IMR-90 (cell line): ENCODE measurements at regions not wholly inside any gene's neighbourhood (a gene's known extent, or its start where the extent isn't known, plus 50 kb on each side); places are given as distances from the start of the nearest gene placed in this dataset.

Experiments used
- ATAC-seq: fragments of 200-7000 bp; cut with Tn5 transposase; 2 replicates; pipeline ENCODE4 v1.9.1; 2020; ENCODE audit warnings: low read depth, mild to moderate bottlenecking, moderate library complexity
- BruUV-seq: library from RNA; stranded (reverse); fragments of 400-500 nt; replicated peaks from 2 replicates; lab custom pipeline; 2021; lab: Mats Ljungman, UMichigan
- CTCF ChIA-PET: fragments of 300-600 bp; formaldehyde crosslinking; extraction: SDS; loops from one replicate; lab custom pipeline; 2021; ENCODE audit warnings: antibody characterized with exemption; lab: Yijun Ruan, JAX
- POLR2A ChIA-PET: fragments of 300-600 bp; sonication (Branson Sonifier 250); formaldehyde crosslinking; loops from one replicate; lab custom pipeline; 2022; ENCODE audit warnings: antibody characterized with exemption; ENCODE audit not compliant: unreplicated experiment; lab: Charles Lee
- DNase-seq: peaks from one replicate; pipeline ENCODE4 v3.0.0; 2013
- H2AFZ ChIP-seq: replicated peaks from 2 replicates; pipeline ENCODE3; 2013; ENCODE audit warnings: low read length, mild to moderate bottlenecking; ENCODE audit not compliant: poor library complexity
- H2AK5ac ChIP-seq: 2 replicates; pipeline ENCODE4 v1.6.1; 2013; ENCODE audit warnings: low read depth, low read length, inconsistent platforms
- H2AK9ac ChIP-seq: replicated peaks from 2 replicates; pipeline ENCODE3; 2013; ENCODE audit warnings: mild to moderate bottlenecking, low read depth, low read length, moderate library complexity; ENCODE audit not compliant: poor library complexity
- H2BK120ac ChIP-seq: 2 replicates; pipeline ENCODE4 v1.6.1; 2013; ENCODE audit warnings: low read depth, low read length, inconsistent platforms
- H2BK15ac ChIP-seq: 3 replicates; pipeline ENCODE4 v1.6.1; 2013; ENCODE audit warnings: low read depth, low read length, inconsistent platforms
- H2BK20ac ChIP-seq: 2 replicates; pipeline ENCODE4 v1.6.1; 2013; ENCODE audit warnings: low read depth, mild to moderate bottlenecking, inconsistent platforms, low read length, moderate library complexity
- H2BK5ac ChIP-seq: 2 replicates; pipeline ENCODE4 v1.6.1; 2013; ENCODE audit warnings: mild to moderate bottlenecking, low read depth, low read length, inconsistent platforms; ENCODE audit not compliant: poor library complexity, severe bottlenecking
- H3K14ac ChIP-seq: replicated peaks from 2 replicates; pipeline ENCODE4 v1.6.1; 2013; ENCODE audit warnings: low read depth, low read length, inconsistent platforms
- H3K18ac ChIP-seq: 2 replicates; pipeline ENCODE4 v1.6.1; 2013; ENCODE audit warnings: low read depth, low read length, control low read depth
- H3K23ac ChIP-seq: 2 replicates; pipeline ENCODE4 v1.6.1; 2013; ENCODE audit warnings: low read depth, low read length, inconsistent platforms
- H3K27ac ChIP-seq: 2 replicates; pipeline ENCODE4 v1.5.1; 2013; ENCODE audit warnings: mild to moderate bottlenecking, control low read depth, low read length; ENCODE audit not compliant: insufficient read depth
- H3K27me3 ChIP-seq: 2 replicates; pipeline ENCODE4 v1.6.1; 2013; ENCODE audit warnings: low read length; ENCODE audit not compliant: control insufficient read depth, insufficient read depth
- H3K36me3 ChIP-seq: 2 replicates; pipeline ENCODE4 v1.6.1; 2013; ENCODE audit warnings: low read length, mixed read lengths; ENCODE audit not compliant: control insufficient read depth, insufficient read depth
- H3K4ac ChIP-seq: 2 replicates; pipeline ENCODE4 v1.6.1; 2013; ENCODE audit warnings: low read depth, low read length, inconsistent platforms
- H3K4me1 ChIP-seq: 2 replicates; pipeline ENCODE4 v1.6.1; 2013; ENCODE audit warnings: low read length, mixed read lengths; ENCODE audit not compliant: control insufficient read depth, insufficient read depth
- H3K4me2 ChIP-seq: 2 replicates; pipeline ENCODE4 v1.6.1; 2013; ENCODE audit warnings: low read depth, mild to moderate bottlenecking, control low read depth, low read length, moderate library complexity
- H3K4me3 ChIP-seq: 2 replicates; pipeline ENCODE4 v1.5.1; 2013; ENCODE audit warnings: low read depth, mild to moderate bottlenecking, control low read depth, low read length, moderate library complexity; ENCODE audit not compliant: insufficient read depth
- H3K56ac ChIP-seq: 2 replicates; pipeline ENCODE4 v1.6.1; 2013; ENCODE audit warnings: low read length, inconsistent platforms; ENCODE audit not compliant: insufficient read depth; ENCODE audit errors: extremely low read depth
- H3K79me1 ChIP-seq, 2 experiments: 2 replicates each; pipeline ENCODE4 v1.6.1; 2013; ENCODE audit warnings: low read length in 2 of 2, inconsistent platforms in 1 of 2, low read depth in 1 of 2
- H3K9ac ChIP-seq: 2 replicates; pipeline ENCODE4 v1.6.1; 2013; ENCODE audit warnings: low read depth, low read length, control low read depth
- H3K9me1 ChIP-seq: 2 replicates; pipeline ENCODE4 v1.6.1; 2013; ENCODE audit warnings: low read length, inconsistent platforms; ENCODE audit not compliant: insufficient read depth
- H3K9me3 ChIP-seq: 2 replicates; pipeline ENCODE4 v1.6.1; 2013; ENCODE audit warnings: low read length; ENCODE audit not compliant: control insufficient read depth, insufficient read depth
- H4K20me1 ChIP-seq: 2 replicates; pipeline ENCODE4 v1.6.1; 2013; ENCODE audit warnings: low read length, inconsistent platforms; ENCODE audit not compliant: insufficient read depth
- H4K5ac ChIP-seq: 2 replicates; pipeline ENCODE4 v1.6.1; 2013; ENCODE audit warnings: mild to moderate bottlenecking, low read depth, low read length, control low read depth
- H4K8ac ChIP-seq, 2 experiments: 2 replicates each; pipeline ENCODE4 v1.6.1; 2013; ENCODE audit warnings: low read depth in 2 of 2, low read length in 2 of 2, control low read depth in 1 of 2, inconsistent platforms in 1 of 2
- H4K91ac ChIP-seq: 2 replicates; pipeline ENCODE4 v1.6.1; 2013; ENCODE audit warnings: low read depth, low read length, inconsistent platforms; ENCODE audit not compliant: insufficient read depth
- CHD1 ChIP-seq: IDR thresholded peaks from 2 replicates; pipeline ENCODE4 v1.6.1; 2012; ENCODE audit warnings: low read depth, low read length, improper control_type of control experiment
- FOS ChIP-seq: fragments of 150-350 bp; IDR thresholded peaks from 2 replicates; pipeline ENCODE4 v1.6.1; 2016; ENCODE audit warnings: low read depth, low read length
- MAZ ChIP-seq: IDR thresholded peaks from 2 replicates; pipeline ENCODE4 v1.6.1; 2012; ENCODE audit warnings: low read depth, mild to moderate bottlenecking, low read length, improper control_type of control experiment, moderate library complexity, borderline replicate concordance
- MXI1 ChIP-seq: IDR thresholded peaks from 2 replicates; pipeline ENCODE4 v1.6.1; 2012; ENCODE audit warnings: low read depth, mild to moderate bottlenecking, low read length, moderate library complexity, borderline replicate concordance
- NFE2L2 ChIP-seq: fragments of 150-350 bp; IDR thresholded peaks from 2 replicates; pipeline ENCODE4 v1.6.1; 2016; ENCODE audit warnings: low read depth, mild to moderate bottlenecking, low read length
- POLR2A ChIP-seq: IDR thresholded peaks from 2 replicates; pipeline ENCODE4 v1.6.1; 2012; ENCODE audit warnings: mild to moderate bottlenecking, low read depth, low read length
- RCOR1 ChIP-seq: IDR thresholded peaks from 2 replicates; pipeline ENCODE4 v1.6.1; 2012; ENCODE audit warnings: mild to moderate bottlenecking, low read length, improper control_type of control experiment; ENCODE audit not compliant: insufficient replicate concordance
- SMC3 ChIP-seq: fragments of 150-350 bp; IDR thresholded peaks from 2 replicates; pipeline ENCODE4 v1.6.1; 2016; ENCODE audit warnings: low read depth, mild to moderate bottlenecking, antibody characterized with exemption, low read length, moderate library complexity
- dilution Hi-C: fragments of 300-500 bp; cut with HindIII; formaldehyde crosslinking; loops from one replicate; pipeline ENCODE4 v1.14.3; 2018; ENCODE audit warnings: low sequenced_read_pairs; ENCODE audit not compliant: unreplicated experiment
- in situ Hi-C: fragments of 300-500 bp; cut with MboI; formaldehyde crosslinking; loops from 3 replicates; pipeline ENCODE4 v1.14.3; 2019; ENCODE audit warnings: low sequenced_read_pairs, inconsistent platforms, mixed read lengths
- intact Hi-C: fragments of 100-400 bp; cut with micrococcal nuclease; formaldehyde crosslinking; loops from 2 replicates; pipeline ENCODE4 v1.10.0; 2022
- TF ChIP-seq, protein P1 (sequence below): fragments of 150-350 bp; IDR thresholded peaks from 2 replicates; pipeline ENCODE4 v1.6.1; 2016; ENCODE audit warnings: low read depth, mild to moderate bottlenecking, low read length, moderate library complexity, borderline replicate concordance
- TF ChIP-seq, protein P2 (sequence below): fragments of 150-350 bp; IDR thresholded peaks from 2 replicates; pipeline ENCODE4 v1.6.1; 2017; ENCODE audit warnings: mild to moderate bottlenecking, antibody characterized with exemption, low read length, low read depth
- TF ChIP-seq, protein P3 (sequence below): conservative IDR thresholded peaks from 2 replicates; pipeline ENCODE4 v1.5.1; 2012; ENCODE audit warnings: mild to moderate bottlenecking, low read depth, low read length, improper control_type of control experiment

DNA sequence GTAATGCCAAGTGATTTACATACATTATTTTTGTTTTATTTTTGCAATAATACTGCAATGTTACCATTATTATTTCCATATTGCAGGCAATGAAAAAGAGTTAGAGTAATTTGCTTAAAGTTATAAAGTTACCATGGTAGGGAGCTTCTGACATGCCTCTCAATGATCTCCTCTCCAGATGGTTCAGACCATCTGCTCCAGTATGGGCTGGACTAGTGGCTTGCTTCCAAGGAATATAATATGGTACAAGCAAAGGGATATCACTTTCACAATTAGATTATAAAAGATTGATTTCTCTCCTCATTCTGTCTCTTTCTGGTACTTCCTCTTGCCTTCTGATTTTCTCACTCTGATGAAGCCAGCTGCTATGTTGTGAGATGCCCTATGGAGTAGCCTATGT, 245.4 kb downstream of the INSIG2 start:
- Histone ChIP-seq H2BK15ac (no peak overlapping the region), H3K79me1 (no peaks in the 10 kb centered on the region), H2BK20ac (no peak overlapping the region), H2BK5ac (no peak overlapping the region), H3K4me3 (no peak overlapping the region), H3K4ac (no peak overlapping the region), H3K9me1 (no peaks in the 10 kb centered on the region), H4K20me1 (no peaks in the 10 kb centered on the region), H3K23ac (no peak overlapping the region), H3K36me3 (no peaks in the 10 kb centered on the region), H3K27ac (no peak overlapping the region), H2AK5ac (no peak overlapping the region), H3K9me3 (no peaks in the 10 kb centered on the region), H2AK9ac (no peak overlapping the region), H4K8ac (no peak overlapping the region), H2AFZ (no peak overlapping the region), H4K91ac (no peak overlapping the region), H3K9ac (no peak overlapping the region), H3K4me1 (no peaks in the 10 kb centered on the region), H3K56ac (no peak overlapping the region), H4K5ac (no peak overlapping the region), H2BK120ac (no peak overlapping the region), H3K18ac (no peak overlapping the region), H3K27me3 (no peaks in the 10 kb centered on the region), H3K14ac (no peak overlapping the region), H3K4me2 (no peak overlapping the region)
- no peak for ATAC-seq
- POLR2A ChIA-PET, result no interaction called here
- in situ Hi-C loops, result no loop called here
- intact Hi-C loops, result loop anchor here (1.0 kb wide), 1 partner anchor 13 kb away; no protein-coding TSS in a partner anchor
- TF ChIP-seq, protein P1, sequence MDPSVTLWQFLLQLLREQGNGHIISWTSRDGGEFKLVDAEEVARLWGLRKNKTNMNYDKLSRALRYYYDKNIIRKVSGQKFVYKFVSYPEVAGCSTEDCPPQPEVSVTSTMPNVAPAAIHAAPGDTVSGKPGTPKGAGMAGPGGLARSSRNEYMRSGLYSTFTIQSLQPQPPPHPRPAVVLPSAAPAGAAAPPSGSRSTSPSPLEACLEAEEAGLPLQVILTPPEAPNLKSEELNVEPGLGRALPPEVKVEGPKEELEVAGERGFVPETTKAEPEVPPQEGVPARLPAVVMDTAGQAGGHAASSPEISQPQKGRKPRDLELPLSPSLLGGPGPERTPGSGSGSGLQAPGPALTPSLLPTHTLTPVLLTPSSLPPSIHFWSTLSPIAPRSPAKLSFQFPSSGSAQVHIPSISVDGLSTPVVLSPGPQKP, result no peak
- TF ChIP-seq FOS (no peak), RCOR1 (no peak), MAZ (no peak), CHD1 (no peak), MXI1 (no peak), NFE2L2 (no peak), SMC3 (no peak), POLR2A (no peak)
- TF ChIP-seq, protein P2, sequence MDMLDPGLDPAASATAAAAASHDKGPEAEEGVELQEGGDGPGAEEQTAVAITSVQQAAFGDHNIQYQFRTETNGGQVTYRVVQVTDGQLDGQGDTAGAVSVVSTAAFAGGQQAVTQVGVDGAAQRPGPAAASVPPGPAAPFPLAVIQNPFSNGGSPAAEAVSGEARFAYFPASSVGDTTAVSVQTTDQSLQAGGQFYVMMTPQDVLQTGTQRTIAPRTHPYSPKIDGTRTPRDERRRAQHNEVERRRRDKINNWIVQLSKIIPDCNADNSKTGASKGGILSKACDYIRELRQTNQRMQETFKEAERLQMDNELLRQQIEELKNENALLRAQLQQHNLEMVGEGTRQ, result no peak
- TF ChIP-seq, protein P3, sequence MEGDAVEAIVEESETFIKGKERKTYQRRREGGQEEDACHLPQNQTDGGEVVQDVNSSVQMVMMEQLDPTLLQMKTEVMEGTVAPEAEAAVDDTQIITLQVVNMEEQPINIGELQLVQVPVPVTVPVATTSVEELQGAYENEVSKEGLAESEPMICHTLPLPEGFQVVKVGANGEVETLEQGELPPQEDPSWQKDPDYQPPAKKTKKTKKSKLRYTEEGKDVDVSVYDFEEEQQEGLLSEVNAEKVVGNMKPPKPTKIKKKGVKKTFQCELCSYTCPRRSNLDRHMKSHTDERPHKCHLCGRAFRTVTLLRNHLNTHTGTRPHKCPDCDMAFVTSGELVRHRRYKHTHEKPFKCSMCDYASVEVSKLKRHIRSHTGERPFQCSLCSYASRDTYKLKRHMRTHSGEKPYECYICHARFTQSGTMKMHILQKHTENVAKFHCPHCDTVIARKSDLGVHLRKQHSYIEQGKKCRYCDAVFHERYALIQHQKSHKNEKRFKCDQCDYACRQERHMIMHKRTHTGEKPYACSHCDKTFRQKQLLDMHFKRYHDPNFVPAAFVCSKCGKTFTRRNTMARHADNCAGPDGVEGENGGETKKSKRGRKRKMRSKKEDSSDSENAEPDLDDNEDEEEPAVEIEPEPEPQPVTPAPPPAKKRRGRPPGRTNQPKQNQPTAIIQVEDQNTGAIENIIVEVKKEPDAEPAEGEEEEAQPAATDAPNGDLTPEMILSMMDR, result no peak
- DNase-seq, result no peak
- CTCF ChIA-PET, result no interaction called here
- no TSS peak for BruUV-seq
- dilution Hi-C loops, result no loop called here
